HL-60/S4 (cell line): ENCODE measurements at regions not wholly inside any gene's neighbourhood (a gene's known extent, or its start where the extent isn't known, plus 50 kb on each side); places are given as distances from the start of the nearest gene placed in this dataset.
"Not testable (repeated sequence)": the region's sequence is repeated elsewhere in the genome, so short reads cannot be mapped to it uniquely, and the experiment has no call there.

ENCODE experiments used
- in situ Hi-C: fragments of 300-500 bp; cut with MboI; formaldehyde crosslinking; loops from 2 replicates; pipeline ENCODE4 v1.14.3; 2022; ENCODE audit warnings: low sequenced_read_pairs

- in situ Hi-C loops, result loop anchor here (25.0 kb wide), 1 partner anchor 194 kb away; no protein-coding TSS in a partner anchor
These were observed 373.0 kb downstream of the BCL2L11 start for GRCh38 chr2:111493720-111494078.

DNA sequence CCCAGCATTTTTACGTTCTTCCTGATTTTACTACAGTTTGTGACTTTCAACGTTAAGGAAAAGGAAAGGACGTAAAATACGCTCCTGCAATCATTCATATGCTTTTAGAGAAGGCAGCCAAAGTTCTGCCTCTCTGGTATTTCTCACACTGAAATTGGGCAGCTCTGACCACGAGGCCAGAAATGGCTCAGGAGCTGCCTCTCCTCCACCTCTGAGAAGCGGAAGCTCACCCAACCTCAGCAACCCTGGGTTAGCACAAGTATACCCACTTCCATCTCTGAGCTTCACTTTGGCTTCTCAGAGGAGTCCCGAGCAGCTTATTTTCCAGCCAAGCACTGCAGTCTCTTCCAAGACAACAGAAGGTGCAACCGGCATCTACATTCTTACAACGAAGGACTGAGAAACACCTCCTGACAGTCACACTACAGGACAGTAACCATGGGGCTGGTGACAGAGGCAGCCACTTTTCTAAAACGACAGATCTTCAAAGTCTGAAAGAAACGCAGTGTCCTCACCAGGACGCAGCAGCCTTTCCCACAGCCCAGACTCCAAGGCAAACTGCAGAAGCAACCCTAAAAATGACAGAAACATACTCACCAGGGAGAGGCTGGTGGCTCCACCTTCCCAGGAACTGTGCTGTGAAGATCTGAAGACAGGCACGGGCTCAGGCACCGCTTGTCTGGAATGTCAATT is 373.7 kb downstream of the BCL2L11 start:
- in situ Hi-C loops, result loop anchor here (25.0 kb wide), 1 partner anchor 193 kb away; no protein-coding TSS in a partner anchor

DNA sequence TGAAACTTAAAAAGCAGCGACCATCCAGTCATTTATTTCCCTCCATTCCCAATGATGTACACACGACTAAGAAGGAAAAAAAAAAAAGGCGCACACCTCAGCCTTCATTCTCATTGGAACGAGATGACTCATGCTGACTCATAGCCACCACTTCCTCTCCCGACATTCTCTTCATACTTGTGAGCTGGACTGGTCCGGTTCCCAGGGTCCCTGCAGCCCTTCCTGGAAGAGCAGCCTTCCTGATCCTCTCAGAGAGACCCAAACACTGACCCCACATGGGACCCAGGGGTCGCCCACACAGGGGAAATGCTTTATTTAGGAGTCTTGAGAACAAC is 374.2 kb downstream of the BCL2L11 start:
- in situ Hi-C loops, result loop anchor here (25.0 kb wide), 1 partner anchor 192 kb away; no protein-coding TSS in a partner anchor

- in situ Hi-C loops, result loop anchor here (25.0 kb wide), 1 partner anchor 192 kb away; no protein-coding TSS in a partner anchor
These were observed 374.9 kb downstream of the BCL2L11 start for GRCh38 chr2:111495636-111496035.

DNA sequence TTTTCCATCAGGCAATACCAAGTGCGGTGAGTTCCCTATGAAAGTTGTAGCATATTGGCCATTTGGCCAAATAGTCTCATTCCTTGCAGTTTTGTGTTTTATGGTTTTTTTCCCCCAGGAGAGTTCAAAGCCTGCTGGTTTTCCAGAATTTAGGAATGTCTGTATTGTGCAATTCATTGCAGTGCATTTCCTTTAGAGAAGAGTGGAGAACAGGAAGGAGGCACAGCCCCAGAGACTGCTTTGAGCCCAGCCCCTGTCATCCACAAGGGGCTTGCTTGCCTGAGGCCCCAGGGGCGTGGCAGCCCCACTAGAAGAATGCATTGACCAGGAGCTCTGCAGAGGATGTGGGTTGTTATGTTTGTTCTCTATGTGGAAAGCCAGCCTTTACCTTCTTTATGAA is 375.5 kb downstream of the BCL2L11 start:
- in situ Hi-C loops, result loop anchor here (25.0 kb wide), 1 partner anchor 191 kb away; no protein-coding TSS in a partner anchor

DNA sequence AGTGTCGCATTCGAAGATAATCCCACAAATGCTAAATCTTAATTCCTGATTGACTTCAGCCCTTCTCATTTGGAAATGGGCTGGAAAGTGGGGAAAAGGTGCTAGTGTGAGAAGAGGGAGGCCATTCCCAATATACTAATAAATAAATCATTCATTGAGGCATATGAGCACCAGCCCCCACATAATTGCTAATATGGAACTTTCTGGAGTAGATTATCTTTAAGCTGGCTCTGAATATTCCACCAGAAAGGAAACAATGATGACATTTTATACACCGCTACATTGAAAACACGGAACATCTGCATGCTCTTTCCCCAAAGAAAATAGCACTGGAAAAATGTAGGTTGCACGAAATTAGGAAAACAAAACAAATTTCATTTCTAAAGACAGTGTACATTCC is 376.1 kb downstream of the BCL2L11 start:
- in situ Hi-C loops, result loop anchor here (25.0 kb wide), 1 partner anchor 190 kb away; no protein-coding TSS in a partner anchor

DNA sequence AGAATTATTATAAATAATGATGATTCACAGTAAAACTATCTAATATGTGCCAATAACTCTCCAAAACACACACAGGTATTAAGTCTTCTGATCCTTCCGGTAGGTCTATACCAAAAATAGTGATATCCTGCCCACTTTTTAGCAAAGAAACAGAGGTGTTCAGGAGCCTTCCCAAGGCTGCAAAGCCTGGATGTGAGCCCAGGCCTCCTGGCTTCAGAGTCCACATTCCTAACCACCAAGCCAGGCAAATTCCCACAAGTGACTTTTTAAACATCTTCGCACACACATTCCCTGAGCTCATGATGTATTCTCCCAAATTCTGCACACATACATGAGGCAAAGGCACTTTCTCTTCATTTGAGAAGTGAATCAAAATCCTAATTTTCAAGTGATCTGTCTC is 376.6 kb downstream of the BCL2L11 start:
- in situ Hi-C loops, result loop anchor here (25.0 kb wide), 1 partner anchor 190 kb away; no protein-coding TSS in a partner anchor

DNA sequence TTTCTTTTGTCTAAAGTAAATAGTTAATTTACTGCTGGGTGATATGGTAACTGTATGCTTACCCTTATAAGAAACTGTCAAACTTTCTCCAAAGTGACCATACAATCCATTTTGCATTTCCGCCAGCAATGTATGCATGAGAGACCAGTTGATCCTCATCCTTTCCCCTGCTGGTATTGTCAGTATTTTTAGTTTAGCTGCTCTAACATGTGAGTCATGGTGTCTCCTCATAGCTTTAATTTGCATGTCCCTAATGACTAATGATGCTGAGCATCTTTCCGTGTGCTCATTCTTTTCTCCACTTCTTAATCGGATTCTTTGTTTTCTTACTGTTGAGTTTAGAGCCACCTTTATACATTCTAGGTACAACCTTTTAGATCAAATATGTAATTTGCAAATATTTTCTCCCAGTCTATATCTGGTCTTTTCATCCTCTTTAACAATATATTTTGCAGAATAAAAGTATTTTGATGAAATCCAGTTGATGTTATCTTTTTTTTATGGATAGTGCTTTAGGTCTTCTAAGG is 379.9 kb downstream of the BCL2L11 start:
- in situ Hi-C loops, result not testable (repeated sequence)

DNA sequence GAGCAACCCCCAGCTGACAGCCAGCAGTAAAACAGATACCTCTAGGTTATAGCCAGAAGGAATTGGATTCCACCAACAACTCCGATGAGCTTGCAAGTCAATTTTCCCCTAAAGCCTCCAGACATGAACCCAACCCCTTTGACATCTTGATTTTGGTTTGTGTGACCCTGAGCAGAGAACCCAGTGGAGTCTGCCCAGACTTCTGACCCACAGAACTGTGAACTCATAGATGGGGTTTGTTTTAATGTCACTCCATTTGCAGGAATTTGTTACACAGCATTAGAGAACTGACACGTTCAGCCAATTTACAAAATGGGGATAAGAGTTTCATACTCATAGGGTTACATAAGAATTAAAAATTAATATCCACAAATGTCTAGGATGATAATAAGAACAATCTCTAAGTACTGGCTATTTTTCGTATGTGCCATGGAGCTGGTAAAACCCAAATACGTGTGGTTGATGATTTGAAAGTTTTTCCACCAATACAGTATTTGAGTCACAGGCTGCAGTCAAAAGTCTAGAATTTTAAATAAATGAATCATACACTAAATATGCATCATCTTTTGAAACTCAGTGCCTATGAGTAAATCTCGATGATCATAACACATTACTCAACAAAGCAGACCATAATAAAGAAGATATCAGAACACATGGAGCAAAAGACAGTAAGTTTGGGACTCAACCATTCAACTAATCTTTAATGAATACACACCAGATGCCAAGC is 380.0 kb downstream of the ANAPC1 start:
- in situ Hi-C loops, result not testable (repeated sequence)

- in situ Hi-C loops, result not testable (repeated sequence)
These were observed 379.4 kb downstream of the ANAPC1 start for GRCh38 chr2:111504571-111504942.

DNA sequence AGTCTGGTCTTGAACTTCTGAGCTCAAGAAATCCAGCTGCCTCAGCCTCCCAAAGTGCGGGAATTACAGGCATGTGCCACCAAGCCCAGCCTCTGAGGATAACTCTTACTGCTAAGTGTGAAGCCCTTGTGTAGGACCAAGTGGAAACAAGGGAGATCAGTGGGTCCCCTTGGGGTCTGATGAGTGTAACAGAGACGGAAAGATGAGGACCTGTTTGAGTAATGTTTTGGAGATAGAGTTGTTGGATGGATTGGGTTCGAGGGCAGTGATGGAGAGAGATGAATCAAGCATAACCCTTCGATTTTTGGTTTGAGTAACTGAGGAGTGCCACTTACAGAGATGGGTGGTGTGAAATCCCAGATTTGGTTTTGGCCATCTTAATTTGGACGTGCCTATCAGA is 378.7 kb downstream of the ANAPC1 start:
- in situ Hi-C loops, result not testable (repeated sequence)

DNA sequence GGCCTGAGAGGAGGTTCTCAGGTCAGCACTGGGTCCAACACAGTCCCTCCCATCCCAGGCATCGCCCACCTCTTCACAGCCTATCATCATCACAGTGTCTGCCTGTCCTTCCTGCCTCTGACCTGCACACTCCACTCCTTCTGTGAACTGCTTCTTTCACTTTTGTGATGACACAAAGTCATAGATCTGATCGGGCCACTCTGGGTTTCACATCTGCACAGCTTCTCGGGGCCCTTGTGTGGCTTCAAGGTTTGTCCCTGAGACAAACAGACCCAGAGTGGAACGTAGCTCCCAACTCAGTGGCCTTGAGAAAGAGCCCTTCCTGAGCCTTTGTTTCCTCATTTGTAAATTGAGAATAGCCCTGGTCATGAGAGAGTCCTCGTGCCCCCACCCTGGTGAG is 377.1 kb downstream of the ANAPC1 start:
- in situ Hi-C loops, result not testable (repeated sequence)

- in situ Hi-C loops, result not testable (repeated sequence)
These were observed 374.6 kb downstream of the ANAPC1 start for GRCh38 chr2:111509225-111509869.

GRCh38 chr2:111510384-111510783 is 373.6 kb downstream of the ANAPC1 start:
- in situ Hi-C loops, result not testable (repeated sequence)

GRCh38 chr2:111511062-111511461 is 372.9 kb downstream of the ANAPC1 start:
- in situ Hi-C loops, result not testable (repeated sequence)

DNA sequence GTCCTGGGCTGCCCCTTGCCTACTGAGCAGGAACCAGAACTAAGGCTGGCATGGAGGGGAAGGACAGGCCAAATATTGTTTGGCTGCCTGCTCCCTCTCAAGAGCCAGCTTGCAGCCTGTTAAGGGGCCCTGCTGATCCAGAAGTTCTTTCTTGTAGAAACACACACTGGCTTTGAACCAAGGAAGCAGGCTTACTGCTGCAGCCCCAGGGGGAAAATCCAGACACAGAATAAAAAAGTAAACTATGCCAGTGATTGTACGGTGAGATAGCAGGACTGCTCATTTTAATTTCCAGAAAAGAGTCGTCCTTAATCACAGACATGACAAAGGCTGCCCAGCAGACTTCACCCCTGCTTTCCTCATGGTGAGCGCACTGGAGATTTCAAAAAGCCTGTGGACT is 371.6 kb downstream of the ANAPC1 start:
- in situ Hi-C loops, result not testable (repeated sequence)

DNA sequence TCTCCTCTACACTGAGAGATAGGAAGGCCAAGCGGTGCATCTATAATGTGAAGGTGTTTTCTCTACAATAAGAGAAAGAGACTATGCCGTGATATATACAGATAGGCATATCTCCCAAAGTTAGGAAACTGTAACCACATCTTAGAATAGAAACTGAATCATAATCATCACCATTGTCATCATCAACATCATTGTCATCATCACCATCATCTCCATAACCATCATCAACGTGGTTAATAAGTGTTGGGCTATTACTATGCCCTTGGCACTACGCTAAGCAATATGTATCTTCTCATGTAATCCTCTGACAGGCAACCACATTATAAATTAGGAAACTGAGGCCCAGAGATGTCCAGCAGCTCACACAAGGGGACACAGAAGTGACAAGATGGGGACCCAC is 369.9 kb downstream of the ANAPC1 start:
- in situ Hi-C loops, result not testable (repeated sequence)

DNA sequence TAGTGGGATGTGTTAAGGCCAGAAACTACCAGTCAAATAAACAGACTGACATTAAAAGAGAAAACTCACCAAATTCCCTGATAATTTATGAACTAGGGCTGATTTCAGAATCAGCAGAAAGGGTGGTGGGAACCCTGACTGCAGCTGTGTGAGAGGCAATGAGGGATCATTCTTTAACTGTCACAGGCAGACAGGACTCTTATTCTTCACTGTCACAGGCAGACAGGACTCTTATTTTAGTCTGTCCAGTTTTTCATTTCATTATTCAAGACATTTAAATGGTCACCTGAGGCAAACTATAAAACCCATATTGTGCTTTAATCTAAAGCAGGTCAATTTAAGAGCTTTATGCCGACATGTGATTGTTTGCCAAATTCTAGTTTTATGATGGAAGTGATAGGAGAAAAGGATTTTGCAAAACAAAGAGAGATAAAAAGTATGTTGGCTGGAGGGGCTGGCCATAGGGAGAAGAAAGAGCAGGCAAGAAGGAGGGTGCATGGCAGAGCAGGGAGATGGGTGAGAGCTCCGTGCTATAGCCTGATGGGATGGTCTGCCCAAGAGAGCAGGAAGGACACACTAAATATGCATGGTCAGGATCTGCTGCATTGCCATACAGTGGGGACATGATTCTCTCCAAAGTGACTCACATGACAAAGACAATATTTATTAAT is 366.8 kb downstream of the ANAPC1 start:
- in situ Hi-C loops, result not testable (repeated sequence)

DNA sequence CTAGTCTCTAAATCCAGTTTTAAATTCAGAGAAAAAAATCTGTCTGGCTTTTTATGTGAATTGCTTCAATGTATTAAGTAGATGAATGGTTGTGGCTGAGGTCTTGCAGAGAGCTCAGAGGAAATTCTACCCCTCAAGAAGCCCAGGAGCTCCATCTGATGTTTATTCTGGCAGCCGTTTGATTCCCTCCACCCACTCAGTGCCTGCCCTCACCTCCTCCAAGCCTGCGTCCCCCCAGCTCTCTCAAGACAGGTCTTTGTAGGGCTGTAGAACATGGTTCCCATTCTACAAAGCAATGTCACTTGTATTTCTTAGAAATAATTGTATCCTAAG is 366.3 kb downstream of the ANAPC1 start:
- in situ Hi-C loops, result not testable (repeated sequence)

DNA sequence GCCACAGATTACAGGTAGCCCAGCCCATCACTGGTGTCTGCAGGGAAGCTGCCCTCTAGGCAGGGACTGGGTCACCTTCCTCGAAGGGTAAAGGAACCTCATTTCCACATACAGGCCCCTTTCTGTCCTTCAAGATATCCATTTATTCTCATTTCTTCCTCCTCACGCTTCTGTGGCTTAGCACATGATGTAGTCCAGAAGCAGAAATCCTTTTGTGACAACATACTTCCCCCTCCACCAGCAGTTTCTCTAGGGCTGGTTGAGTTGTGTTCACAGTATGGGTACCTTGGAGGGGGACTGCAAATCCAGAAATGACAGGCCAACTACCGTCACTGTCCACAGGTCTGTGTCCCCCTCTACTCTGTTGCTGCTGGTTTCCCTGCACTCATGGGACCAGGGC is 364.9 kb downstream of the ANAPC1 start:
- in situ Hi-C loops, result no loop called here

DNA sequence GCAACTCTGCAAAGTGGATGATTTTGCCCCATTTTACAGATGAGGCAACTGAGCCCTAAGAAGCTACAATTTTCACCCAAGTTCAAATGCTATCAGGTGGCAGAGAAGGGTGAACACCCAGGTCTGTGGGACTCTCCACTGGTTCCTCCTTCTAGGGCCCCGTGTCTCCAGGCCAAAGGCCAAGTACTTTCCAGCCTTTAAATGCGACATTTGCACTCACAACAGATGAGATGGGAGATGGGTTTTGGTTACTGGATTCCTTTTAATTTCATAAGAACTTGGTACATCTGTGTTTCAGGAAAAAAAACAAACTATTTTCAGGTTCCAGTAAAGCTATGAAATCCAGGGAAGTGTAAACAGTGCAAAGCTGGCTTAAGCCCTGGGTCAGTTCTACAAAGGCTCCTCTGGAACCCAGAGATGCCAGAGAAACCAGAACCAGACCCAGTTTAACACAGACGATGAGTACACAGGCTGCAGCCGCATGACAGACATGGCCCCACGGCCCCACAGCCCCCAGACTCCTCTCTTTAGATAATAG is 361.7 kb downstream of the ANAPC1 start:
- in situ Hi-C loops, result no loop called here
